GM12874 (cell line): ENCODE measurements at regions not wholly inside any gene's neighbourhood (a gene's known extent, or its start where the extent isn't known, plus 50 kb on each side); places are given as distances from the start of the nearest gene placed in this dataset.

Experiments used
- TF ChIP-seq, protein P1 (sequence below): IDR thresholded peaks from 2 replicates; pipeline ENCODE4 v1.5.1; 2011; ENCODE audit warnings: low read depth, mild to moderate bottlenecking, control low read depth, low read length, moderate library complexity; ENCODE audit not compliant: insufficient read depth

DNA sequence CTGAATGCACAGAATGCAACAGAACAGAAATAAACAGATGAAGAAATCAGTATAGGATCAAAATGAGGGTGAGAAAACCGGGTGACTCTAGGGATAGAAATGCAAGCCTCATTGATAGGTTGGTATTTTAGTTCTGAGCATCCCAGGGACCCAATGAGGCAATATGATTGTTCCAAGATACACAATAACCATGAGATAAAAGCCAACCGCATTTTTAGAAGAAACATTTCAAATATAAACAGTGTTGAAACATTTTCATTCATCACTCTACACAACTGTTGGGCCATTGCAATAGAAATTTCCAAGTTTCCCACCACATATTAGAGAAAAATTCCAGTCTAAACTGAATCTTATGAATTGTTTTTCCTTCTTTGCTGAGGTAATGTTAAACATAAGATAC, 452.3 kb upstream of the PTGER4 start:
- TF ChIP-seq, protein P1, sequence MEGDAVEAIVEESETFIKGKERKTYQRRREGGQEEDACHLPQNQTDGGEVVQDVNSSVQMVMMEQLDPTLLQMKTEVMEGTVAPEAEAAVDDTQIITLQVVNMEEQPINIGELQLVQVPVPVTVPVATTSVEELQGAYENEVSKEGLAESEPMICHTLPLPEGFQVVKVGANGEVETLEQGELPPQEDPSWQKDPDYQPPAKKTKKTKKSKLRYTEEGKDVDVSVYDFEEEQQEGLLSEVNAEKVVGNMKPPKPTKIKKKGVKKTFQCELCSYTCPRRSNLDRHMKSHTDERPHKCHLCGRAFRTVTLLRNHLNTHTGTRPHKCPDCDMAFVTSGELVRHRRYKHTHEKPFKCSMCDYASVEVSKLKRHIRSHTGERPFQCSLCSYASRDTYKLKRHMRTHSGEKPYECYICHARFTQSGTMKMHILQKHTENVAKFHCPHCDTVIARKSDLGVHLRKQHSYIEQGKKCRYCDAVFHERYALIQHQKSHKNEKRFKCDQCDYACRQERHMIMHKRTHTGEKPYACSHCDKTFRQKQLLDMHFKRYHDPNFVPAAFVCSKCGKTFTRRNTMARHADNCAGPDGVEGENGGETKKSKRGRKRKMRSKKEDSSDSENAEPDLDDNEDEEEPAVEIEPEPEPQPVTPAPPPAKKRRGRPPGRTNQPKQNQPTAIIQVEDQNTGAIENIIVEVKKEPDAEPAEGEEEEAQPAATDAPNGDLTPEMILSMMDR: no peak

DNA sequence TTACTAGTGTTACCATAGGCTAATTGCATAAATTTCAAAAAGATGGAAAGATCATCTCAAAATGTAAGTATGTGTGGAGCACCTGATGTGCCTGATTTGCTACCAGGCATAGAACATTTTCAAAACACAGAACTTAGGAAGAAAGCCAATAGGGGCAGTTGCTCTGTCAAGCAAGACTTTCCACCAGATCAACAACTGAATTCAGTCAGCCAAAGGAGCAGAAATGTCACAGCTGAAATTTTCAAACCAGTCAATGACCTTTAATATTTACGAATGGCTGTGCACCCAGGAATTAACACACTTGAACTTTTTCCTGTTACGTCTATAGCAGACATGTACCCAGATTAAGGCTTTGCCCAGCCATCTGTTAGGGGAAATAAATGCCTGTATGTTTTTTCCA, 452.8 kb upstream of the PTGER4 start:
- TF ChIP-seq, protein P1: no peak

DNA sequence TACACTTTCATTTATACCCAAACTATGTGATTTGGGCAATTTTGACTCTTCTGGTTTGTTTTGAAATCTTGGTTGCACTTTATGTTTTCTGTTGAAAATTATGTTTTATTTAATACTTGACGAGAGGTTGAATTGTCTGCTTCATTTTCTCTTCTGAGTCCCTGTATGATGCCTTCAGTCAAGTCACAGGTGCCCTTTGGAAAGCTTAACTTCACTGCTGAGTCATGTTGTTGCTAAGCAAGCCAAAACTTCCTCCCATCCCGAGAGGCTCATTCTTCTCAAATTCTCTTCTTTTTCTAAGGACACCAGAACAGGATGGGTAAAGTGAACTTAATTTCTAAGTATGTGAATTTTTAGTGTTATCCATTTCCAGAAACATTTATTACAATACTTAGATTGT, 455.3 kb upstream of the PTGER4 start:
- TF ChIP-seq, protein P1: no peak

DNA sequence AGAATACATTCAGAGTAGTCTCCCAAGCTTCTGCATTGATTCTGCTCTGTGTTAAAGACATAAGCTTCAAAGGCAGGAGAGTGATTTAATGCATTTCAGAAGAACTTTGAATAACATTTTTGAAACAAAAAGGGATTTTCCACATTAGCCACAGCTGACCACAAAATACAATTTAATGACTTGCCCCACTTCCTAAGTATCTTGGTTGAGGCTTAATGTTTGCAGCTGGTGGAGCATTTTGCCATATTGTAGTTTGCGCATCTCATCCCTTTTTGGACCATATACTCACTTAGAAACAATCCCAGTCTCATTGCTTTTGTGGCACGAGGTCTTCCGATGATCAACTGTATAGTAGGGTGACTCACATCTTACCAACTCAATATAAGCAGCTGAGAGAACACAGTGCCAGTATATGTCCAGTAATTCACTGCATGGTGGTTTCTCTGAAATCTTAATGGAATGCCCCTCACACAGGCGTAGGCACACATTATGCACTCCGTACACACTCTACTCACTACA, 455.8 kb upstream of the PTGER4 start:
- TF ChIP-seq, protein P1: no peak

DNA sequence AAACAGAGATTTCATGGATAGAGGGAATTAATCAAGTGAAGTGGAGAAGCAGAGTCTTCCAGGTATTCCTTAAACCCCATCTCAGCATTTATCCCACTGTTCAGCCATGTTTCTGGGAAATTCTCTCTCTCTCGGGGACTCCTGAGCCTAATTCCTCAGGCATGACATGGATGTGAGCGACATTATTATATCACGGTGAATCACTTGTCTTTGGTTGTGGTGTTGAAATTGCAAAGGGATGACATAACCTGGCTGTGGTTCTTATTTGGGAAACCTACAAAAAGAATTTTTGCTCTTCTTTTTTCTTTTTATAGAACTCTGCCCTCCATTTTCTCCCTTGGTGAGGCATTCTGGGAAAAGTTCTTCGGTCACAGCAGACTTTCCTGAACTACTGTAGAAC, 457.9 kb upstream of the PTGER4 start:
- TF ChIP-seq, protein P1: no peak

DNA sequence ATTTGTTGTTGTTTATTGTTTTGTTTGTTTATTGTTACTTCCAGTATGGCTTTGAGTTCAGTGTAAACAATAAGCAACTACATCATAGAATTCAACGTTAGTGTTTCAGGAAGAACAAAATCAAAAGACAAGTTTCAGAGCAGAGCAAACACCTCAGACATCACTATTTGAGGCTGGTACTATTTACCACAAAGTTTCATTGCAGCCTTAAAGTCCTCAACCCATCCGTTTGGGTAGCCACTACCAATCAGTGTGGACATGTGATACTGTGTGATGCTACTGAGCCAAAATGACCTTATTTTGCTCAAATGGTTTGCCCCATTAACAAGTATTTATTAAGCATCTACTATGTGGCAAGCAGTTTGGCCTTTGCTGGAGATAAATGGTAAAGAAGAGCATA, 458.5 kb upstream of the PTGER4 start:
- TF ChIP-seq, protein P1: no peak

DNA sequence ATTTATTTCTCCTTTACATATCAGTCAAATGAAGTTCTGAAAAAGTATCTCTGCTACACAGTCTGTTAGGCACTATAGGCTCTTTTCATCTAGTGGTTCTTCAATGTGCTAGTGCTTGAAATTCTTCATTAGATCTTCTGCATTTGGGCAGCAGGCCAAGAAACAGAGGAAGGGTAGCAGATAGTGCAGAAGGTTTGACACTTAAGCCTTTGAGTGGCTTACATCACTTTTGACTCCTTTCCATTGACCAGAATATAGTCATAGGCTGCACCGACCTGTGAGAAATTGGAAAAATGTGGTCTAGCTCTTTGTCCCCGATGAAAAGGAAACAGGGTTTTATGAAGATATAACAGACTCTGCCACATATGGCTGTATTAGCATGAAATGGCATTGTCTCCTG, 459.5 kb upstream of the PTGER4 start:
- TF ChIP-seq, protein P1: no peak
